ENCODE measurements at regions not wholly inside any gene's neighbourhood (a gene's known extent, or its start where the extent isn't known, plus 50 kb on each side); places are given as distances from the start of the nearest gene placed in this dataset.

GRCh38 chr14:26856876-26857518 is 259.2 kb upstream of the NOVA1 start:
- TF ChIP-seq BHLHE40 (IDR thresholded peaks at IDR 0.05; ENCODE audit: borderline replicate concordance) (no peak), FOXM1 (IDR thresholded peaks at IDR 0.05; ENCODE audit: borderline replicate concordance) (no peak), FOXK2 (IDR thresholded peaks at IDR 0.05) (no peak)

Measured in HEK293T (cell line).